NCI-H524 treated with DMSO at 0.1 percent for 48 hours (cell line): ENCODE measurements at regions not wholly inside any gene's neighbourhood (a gene's known extent, or its start where the extent isn't known, plus 50 kb on each side); places are given as distances from the start of the nearest gene placed in this dataset.
"Not testable (repeated sequence)": the region's sequence is repeated elsewhere in the genome, so short reads cannot be mapped to it uniquely, and the experiment has no call there.

Experiments used
- DNase-seq: peaks from one replicate; lab custom pipeline; 2025; lab: John Stamatoyannopoulos, UW

- no peak for DNase-seq
These were observed 270.1 kb upstream of the ARSJ start for GRCh38 chr4:114249561-114249960.

GRCh38 chr4:114249976-114250375, 270.5 kb upstream of the ARSJ start:
- DNase-seq, result no peak

- no peak for DNase-seq
These were observed 271.0 kb upstream of the ARSJ start for GRCh38 chr4:114250439-114250891.

- DNase-seq, result no peak
These were observed 271.6 kb upstream of the ARSJ start for GRCh38 chr4:114251020-114251419.

- no peak for DNase-seq
These were observed 273.1 kb upstream of the ARSJ start for GRCh38 chr4:114252499-114252898.

GRCh38 chr4:114257501-114257900, 278.1 kb upstream of the ARSJ start:
- no peak for DNase-seq

- DNase-seq, result not testable (repeated sequence)
These were observed 283.0 kb upstream of the ARSJ start for GRCh38 chr4:114262421-114262820.

- DNase-seq, result no peak
These were observed 283.8 kb upstream of the ARSJ start for GRCh38 chr4:114263233-114263632.

GRCh38 chr4:114264452-114264851, 285.0 kb upstream of the ARSJ start:
- DNase-seq, result no peak

GRCh38 chr4:114264877-114265291, 285.4 kb upstream of the ARSJ start:
- no peak for DNase-seq

GRCh38 chr4:114265342-114265741, 285.9 kb upstream of the ARSJ start:
- no peak for DNase-seq

GRCh38 chr4:114267976-114268375, 288.5 kb upstream of the ARSJ start:
- no peak for DNase-seq

GRCh38 chr4:114271031-114271430, 291.6 kb upstream of the ARSJ start:
- DNase-seq, result no peak

GRCh38 chr4:114272226-114272625, 292.8 kb upstream of the ARSJ start:
- DNase-seq, result no peak

- no peak for DNase-seq
These were observed 293.8 kb upstream of the ARSJ start for GRCh38 chr4:114273238-114273637.

GRCh38 chr4:114277690-114278089, 298.2 kb upstream of the ARSJ start:
- no peak for DNase-seq

- DNase-seq, result no peak
These were observed 299.6 kb upstream of the ARSJ start for GRCh38 chr4:114279066-114279465.

GRCh38 chr4:114279711-114280110, 300.3 kb upstream of the ARSJ start:
- DNase-seq, result no peak

GRCh38 chr4:114280645-114281044, 301.2 kb upstream of the ARSJ start:
- no peak for DNase-seq

GRCh38 chr4:114281164-114281960, 301.9 kb upstream of the ARSJ start:
- no peak for DNase-seq

- DNase-seq, result no peak
These were observed 303.5 kb upstream of the ARSJ start for GRCh38 chr4:114282937-114283336.

GRCh38 chr4:114284629-114285028, 305.2 kb upstream of the ARSJ start:
- DNase-seq, result no peak

- DNase-seq, result no peak
These were observed 306.9 kb upstream of the ARSJ start for GRCh38 chr4:114286262-114286810.
